Stromal cell of bone marrow (primary cell): ENCODE measurements at regions not wholly inside any gene's neighbourhood (a gene's known extent, or its start where the extent isn't known, plus 50 kb on each side); places are given as distances from the start of the nearest gene placed in this dataset.

Experiments used
- DNase-seq: peaks from one replicate; pipeline ENCODE4 v3.0.0-alpha.2; 2012; ENCODE audit warnings: low read depth

DNA sequence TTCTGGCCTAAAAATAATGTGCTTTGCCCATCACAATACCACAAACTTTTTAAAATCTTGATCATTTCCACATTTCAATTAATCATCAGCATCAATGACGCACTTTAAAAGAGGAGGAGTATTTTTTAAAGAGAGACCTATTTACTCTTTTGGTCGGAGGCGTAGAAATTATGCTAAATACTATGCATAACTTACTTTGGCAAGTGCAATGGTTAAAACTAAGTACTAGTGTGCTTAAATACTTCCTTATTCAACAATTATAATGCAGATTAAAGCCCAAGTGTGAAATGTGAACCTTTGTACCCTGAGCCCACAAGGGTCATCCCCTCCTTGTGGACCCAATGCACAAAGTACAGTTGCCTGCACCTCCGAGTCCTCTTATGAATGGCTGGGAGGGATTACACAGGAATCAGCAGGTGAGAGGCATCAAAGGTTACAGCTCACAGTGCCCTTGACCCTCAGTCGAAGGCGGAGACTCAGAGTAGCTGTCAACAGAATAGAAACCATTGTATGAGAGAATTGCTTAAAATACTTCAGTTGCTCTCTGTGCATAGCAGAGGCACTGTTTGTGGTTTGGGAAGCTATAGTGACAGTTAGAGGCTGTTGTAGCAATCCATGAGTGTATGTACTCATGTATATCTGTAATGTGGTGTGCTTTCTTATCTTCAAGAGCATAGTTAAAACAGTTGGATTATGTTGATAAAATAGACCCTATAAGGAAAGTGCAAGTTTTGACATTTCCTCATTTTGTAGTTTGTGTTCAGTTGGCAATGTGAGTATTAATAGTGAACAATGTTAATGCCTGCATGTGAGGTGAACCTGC is 151.7 kb upstream of the ITGA4 start:
- DNase-seq: no peak

- no peak for DNase-seq
Measured at GRCh38 chr2:181306785-181307184, 150.4 kb upstream of the ITGA4 start.

DNA sequence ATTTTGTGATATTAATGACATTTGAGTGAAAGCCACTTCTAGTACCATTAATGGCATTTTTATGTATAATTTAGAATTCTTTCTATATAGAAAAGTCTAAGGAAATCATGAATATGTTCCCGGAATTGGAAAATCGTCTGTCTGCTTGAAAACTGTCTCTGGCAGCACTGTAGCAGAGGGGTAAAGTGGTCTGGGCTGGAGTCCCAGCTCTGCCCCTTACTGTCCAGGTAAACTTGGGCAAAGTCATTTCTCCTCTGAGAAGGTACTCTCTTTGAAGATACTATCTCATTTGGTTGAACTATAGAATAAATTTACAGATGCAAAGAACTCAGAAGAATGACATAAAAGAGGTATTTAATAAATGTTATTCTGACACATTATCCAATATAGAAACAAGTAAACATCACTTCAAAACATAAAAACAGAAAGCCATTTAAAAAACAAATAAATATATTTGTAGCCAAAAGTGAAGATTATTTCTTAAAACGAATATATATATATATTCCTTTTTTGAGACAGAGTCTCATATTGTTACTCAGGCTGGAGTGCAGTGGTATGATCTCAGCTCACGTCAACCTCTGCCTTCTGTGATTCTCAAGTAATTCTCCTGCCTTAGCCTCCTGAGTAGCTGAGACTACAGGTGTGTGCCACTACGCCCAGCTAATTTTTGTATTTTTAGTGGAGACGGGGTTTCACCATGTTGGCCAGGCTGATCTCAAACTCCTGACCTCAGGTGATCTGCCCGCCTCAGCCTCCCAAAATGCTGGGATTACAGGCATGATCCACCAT is 149.8 kb upstream of the ITGA4 start:
- no peak for DNase-seq

- DNase-seq: no peak
Measured at GRCh38 chr2:181308766-181309515, 148.2 kb upstream of the ITGA4 start.

GRCh38 chr2:181309586-181309985 is 147.6 kb upstream of the ITGA4 start:
- no peak for DNase-seq

DNA sequence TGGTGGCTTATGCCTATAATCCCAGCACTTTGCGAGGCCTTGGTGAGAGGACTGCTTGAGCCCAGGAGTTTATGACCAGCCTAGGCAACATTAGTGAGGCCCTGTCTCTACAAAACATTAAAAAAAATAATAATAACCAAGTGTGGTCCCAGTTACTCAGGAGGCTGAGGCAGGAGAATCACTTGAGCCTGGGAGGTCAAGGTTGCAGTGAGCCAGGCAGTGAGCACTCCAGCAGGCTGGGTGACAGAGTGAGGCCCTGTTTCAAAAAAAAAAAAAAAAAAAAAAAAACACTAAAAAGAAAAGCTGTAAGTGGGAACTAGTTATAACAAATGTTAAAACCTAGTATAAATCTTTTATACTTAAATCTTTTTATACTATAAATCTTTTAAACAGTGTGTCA is 146.2 kb upstream of the ITGA4 start:
- no peak for DNase-seq

DNA sequence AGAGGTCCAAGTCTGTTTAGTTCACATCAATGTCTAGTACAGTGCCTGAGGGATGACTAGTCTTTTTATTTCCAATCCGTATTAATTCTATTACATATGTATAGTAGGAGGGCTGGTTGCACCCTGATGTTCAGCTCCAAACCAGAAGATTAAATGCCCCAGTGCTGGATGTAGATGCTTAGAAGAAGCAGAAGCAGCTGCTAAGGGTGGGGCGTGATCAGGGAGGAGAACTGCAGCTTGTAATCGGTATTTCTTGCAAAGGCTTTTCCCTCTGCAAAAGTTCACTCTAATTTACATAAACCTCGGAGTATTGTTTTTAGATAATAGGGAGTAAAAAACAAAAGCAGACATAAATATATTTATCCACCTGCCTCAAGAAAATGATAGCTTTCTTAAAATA is 145.3 kb upstream of the ITGA4 start:
- no peak for DNase-seq

GRCh38 chr2:181312515-181312927 is 144.7 kb upstream of the ITGA4 start:
- DNase-seq: no peak

- DNase-seq: no peak
Measured at GRCh38 chr2:181313845-181314244, 143.3 kb upstream of the ITGA4 start.

DNA sequence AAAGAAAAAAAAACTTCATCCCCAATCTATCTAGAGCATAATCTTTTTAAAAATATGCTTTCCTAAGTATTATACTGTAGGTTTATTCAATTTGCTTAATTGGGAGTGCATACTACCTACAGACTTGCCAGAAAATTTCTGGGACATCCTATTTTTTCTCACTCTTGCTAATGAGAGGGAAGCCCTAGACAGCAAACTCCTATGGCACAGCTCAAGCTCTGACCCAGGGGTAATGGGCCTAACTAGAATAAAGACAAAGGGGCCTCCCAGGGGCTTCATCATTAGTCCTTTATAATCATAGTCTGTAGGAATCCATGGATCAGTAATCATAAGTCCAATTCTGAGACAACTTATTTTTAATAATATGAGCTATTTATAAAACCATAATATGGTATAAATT is 142.6 kb upstream of the ITGA4 start:
- no peak for DNase-seq

- peak; percentile 78 for DNase-seq
Measured at GRCh38 chr2:181317511-181317910, 139.7 kb upstream of the ITGA4 start.

DNA sequence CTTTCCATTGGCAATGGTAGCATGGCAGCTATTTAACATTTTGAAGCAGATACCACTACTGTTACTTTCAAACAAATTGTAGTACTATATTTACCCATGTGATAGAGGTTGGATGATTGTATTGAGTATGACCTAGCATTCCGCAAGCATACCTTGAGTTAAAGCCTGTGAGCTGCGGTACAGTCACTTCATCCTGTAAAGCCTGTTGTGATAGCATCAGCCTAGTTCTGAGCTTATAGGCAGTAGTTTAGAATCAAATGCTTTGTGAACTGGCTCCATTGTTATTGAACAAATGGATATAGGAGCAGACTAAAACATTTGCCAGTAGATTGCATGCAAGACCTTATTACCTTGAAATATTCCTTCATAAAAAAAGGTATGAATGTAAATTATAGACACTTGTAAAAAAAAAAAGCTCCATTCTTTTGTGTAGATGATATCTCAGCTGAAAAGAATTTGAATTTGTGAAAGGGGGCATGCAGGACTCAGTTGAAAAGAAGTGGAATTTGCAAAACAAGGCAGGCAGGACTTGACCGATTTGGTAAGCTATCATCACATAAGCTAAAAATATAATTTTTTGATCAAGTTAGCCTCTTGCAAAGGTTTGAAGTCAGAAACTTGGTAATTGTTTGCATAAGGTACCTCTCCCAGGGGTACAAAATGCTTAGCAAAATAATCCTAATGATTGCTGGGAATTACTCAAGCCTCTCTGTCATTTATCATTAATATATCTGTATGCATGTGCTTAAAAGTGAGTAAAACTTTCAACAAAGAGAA is 138.5 kb upstream of the ITGA4 start:
- no peak for DNase-seq

DNA sequence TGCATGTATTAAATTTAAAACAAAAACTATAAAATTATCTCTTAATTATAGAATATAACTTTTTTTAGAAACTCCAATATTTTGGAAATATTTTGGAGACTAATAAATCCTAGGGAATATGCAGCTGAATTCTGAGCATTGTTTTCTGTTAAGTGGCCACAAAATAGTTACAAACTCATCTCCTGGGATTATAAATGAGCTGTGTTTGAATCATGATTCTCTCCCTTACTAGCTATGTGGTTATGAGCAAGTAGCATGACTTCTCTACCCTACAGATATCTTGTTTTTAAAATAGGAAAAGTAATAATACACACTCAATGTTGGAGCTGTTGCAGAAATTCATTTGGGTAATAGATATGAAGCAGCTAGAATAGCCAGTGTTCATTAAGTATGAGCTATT is 137.9 kb upstream of the ITGA4 start:
- peak; percentile 33 for DNase-seq

DNA sequence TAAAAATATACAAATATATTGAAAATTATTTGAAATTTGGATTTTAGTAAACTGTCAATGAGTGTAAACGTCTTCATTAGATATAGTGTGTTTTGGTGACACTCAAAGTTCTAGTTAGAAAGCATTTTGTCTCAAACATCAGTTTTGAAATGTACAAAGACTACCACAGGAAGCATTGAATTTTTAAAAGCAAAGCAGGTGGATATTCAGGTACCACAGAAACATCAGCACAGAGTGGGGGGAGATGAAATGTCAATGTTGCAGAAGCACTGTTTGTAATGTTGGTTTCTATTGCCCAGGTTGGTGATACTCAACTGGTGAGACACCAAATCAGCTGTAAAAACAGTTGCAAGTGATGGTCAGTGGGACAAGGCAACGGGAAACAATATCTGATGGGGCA is 136.5 kb upstream of the ITGA4 start:
- DNase-seq: no peak

DNA sequence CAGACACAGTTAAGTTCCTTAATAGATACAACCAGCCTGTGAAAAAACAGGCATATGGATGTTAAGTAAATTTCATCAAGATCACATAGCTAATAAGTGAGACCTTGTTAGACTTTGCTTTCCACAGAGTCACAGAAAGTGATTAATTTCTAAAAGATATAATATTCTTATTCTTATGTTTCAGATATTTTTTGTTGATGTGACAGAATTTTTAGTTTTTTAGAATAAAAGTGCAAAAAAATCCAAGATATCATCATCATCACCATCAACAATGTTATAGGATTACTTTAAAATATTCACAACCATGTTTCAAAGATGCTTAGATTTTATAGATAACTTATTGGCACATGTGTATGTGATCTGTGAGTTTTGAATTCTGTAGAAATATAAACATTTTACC is 132.3 kb upstream of the ITGA4 start:
- no peak for DNase-seq

- DNase-seq: no peak
Measured at GRCh38 chr2:181326661-181327060, 130.5 kb upstream of the ITGA4 start.

DNA sequence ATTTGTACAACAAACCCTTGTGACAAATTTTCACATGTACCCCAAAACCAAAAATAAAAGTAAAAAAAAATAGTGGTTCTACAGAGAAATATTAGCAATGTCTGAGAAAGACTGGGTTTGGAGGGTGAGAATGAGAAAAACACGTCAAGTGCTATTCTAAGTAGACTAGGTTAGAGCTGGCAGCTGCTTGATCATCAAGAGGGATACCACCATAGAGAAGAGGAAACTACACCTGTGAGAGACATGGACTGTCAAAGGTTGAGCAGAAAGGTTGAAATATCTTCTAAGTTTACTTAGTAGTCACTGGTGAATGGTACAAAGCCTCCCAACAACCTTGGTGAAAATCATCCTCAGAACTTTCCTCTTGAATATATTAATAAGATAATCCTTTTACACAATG is 126.9 kb upstream of the ITGA4 start:
- DNase-seq: no peak

GRCh38 chr2:181332044-181332605 is 125.1 kb upstream of the ITGA4 start:
- DNase-seq: no peak

GRCh38 chr2:181334158-181334826 is 122.9 kb upstream of the ITGA4 start:
- no peak for DNase-seq

- DNase-seq: no peak
Measured at GRCh38 chr2:181340891-181341290, 116.3 kb upstream of the ITGA4 start.
